ENCODE measurements at regions not wholly inside any gene's neighbourhood (a gene's known extent, or its start where the extent isn't known, plus 50 kb on each side); places are given as distances from the start of the nearest gene placed in this dataset.
A peak's percentile ranks its signal among the peaks of the same experiment; 100 is the strongest.

DNA sequence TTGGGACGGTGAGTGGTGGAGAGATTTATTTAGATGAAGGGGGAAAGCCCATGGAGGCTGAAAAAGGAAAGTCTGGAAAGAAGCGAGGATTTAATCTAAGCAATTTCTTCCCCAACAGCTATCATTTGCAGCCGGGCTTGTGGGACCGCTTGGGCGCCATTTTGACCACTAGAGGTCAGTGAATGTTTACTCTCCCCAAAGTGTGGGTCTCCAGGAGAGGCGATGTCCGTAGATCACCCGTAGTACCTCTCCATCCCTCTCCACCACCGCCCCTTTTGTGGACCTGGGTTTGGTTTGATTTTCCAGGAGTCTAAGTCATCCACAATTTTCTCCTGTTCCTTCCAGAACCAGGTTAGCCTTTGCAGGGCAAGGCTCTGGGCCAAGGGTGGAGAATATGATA is 91.2 kb upstream of the PARP11 start:
- POLR2A ChIA-PET, result no interaction called here
- CTCF ChIA-PET, result interaction anchor here (0.6 to 1.3 kb wide), 2 partner anchors 74 to 801 kb away, joined by 3 read pairs; no protein-coding TSS in a partner anchor
- Histone ChIP-seq H3K27ac (ENCODE audit: low read depth, low read length) (no peak overlapping the region), H3K27me3 (ENCODE audit: control insufficient read depth, insufficient read depth, low read length) (peaks cover 2% of the 10 kb centered on the region), H3K4me3 (ENCODE audit: low read depth, low read length) (no peak overlapping the region), H3K9me3 (ENCODE audit: control insufficient read depth, insufficient read depth, low read length) (no peaks in the 10 kb centered on the region)
- DNase-seq (ENCODE audit: low read depth, low spot score), result no peak
- TF ChIP-seq, protein P1, sequence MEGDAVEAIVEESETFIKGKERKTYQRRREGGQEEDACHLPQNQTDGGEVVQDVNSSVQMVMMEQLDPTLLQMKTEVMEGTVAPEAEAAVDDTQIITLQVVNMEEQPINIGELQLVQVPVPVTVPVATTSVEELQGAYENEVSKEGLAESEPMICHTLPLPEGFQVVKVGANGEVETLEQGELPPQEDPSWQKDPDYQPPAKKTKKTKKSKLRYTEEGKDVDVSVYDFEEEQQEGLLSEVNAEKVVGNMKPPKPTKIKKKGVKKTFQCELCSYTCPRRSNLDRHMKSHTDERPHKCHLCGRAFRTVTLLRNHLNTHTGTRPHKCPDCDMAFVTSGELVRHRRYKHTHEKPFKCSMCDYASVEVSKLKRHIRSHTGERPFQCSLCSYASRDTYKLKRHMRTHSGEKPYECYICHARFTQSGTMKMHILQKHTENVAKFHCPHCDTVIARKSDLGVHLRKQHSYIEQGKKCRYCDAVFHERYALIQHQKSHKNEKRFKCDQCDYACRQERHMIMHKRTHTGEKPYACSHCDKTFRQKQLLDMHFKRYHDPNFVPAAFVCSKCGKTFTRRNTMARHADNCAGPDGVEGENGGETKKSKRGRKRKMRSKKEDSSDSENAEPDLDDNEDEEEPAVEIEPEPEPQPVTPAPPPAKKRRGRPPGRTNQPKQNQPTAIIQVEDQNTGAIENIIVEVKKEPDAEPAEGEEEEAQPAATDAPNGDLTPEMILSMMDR (IDR thresholded peaks at IDR 0.05; ENCODE audit: low read depth, low read length), result 0 out of 2 replicates have a peak, but pooled peaks have one; percentile 14

DNA sequence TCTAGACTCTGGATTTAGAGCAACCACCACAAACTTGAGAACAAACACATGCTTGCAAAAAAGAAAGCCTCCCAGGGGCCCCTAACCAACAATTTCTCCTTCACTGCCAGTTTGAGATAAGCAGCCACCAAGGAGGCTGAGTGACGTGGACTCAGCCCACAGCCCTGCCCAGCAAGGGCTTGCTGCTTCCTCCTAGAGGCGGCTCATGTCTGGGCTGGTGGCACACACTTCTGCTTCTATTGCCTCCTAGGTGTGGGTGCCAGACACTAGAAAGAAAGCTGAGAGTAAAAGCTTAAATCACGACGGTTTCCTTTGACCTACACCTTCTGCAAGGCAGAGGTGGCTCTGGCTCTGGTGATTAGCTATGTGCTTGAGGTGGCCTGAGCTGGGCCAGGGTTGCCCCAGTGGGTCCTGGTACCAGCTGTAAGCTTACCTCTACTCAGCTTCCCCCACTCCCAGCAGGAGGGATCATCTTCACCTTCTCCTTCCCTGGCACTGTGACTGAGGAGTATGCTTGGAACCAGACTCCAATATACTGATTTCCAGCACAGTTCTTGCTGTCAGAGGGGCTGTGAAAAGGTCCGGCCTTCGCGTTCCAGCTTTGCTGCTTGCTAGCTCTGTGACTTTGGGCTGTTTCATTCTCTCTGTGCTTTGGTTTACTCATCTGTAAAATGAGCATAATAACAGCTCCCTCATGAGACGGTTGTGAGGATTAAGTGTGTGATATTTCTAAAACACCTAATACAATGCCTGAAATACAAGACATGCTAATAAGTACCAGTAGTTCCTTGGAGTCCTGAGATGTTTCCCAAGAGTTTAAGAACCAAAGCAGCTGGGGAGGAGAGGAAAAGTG is 89.7 kb upstream of the PARP11 start:
- no peak for DNase-seq (ENCODE audit: low read depth, low spot score)
- H3K4me3 ChIP-seq (ENCODE audit: low read depth, low read length), result no peak overlapping the region
- peaks cover 2% of the 10 kb centered on the region for H3K27me3 ChIP-seq (ENCODE audit: control insufficient read depth, insufficient read depth, low read length)
- POLR2A ChIA-PET, result no interaction called here
- CTCF ChIA-PET, result interaction anchor here (1.6 kb wide), 1 partner anchor 75 kb away, joined by 5 read pairs; no protein-coding TSS in a partner anchor
- H3K9me3 ChIP-seq (ENCODE audit: control insufficient read depth, insufficient read depth, low read length), result no peaks in the 10 kb centered on the region
- TF ChIP-seq, protein P1 (IDR thresholded peaks at IDR 0.05; ENCODE audit: low read depth, low read length), result no peak
- no peak overlapping the region for H3K27ac ChIP-seq (ENCODE audit: low read depth, low read length)

DNA sequence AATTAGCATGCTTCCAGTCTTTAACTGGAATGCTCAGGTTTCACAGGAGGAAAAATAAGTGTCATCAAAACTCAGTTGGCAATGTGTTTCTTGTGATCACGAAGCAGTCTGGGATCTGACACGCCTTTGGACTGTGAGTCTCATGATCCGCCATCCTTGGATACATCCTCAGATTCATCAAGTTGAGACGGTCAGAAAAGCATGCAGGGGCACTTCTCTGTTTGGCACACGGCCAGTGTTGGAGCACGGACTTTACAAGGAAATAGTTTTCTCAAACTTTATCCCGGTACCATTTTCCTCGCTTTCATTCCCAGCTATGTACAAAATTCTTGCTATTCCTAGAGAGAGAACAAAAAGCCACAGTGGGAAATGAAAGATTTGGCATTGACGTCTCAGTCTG is 88.4 kb upstream of the PARP11 start:
- H3K9me3 ChIP-seq (ENCODE audit: control insufficient read depth, insufficient read depth, low read length), result no peaks in the 10 kb centered on the region
- POLR2A ChIA-PET, result no interaction called here
- DNase-seq (ENCODE audit: low read depth, low spot score), result no peak
- no peak overlapping the region for H3K27ac ChIP-seq (ENCODE audit: low read depth, low read length)
- TF ChIP-seq, protein P1 (IDR thresholded peaks at IDR 0.05; ENCODE audit: low read depth, low read length), result no peak
- peaks cover 2% of the 10 kb centered on the region for H3K27me3 ChIP-seq (ENCODE audit: control insufficient read depth, insufficient read depth, low read length)
- H3K4me3 ChIP-seq (ENCODE audit: low read depth, low read length), result no peak overlapping the region
- CTCF ChIA-PET, result interaction anchor here (0.6 to 1.6 kb wide), 3 partner anchors 77 to 662 kb away, joined by 4 to 5 read pairs (median 4); no protein-coding TSS in a partner anchor

DNA sequence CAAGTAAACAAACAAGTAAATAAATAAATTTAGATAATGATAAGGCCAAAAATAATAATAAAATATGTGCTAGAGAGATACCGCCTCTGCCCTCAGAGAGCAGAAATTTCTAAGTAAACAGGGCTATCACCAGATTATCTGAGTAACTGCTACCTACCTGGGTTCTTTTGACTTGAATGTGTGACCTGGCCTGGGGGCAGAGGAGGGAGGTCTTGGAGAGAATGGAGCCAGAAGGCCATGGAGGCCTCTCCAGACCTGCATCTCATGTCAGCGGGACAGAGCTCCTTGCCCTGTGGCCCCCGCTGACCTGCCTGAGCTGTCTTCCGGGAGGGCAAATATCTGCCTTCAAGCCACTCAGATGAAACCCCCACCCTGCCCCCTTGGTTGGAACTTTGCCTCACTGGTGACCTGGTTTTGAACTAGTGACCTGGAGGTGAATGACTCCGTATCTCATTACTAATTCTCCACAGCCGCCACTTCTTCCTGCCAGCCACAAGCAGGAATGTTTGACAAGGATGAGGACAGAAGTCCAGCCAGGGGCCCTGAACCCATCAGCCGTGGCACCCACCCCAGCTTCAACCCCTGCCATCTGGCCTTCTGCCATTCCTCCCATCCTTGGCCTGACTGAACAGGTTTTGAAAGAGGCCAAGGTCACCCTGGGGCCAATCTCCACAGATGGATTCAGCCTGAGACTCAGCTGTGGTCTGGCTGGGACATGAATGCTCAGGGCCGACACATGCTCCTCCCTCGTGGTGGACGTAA is 86.8 kb upstream of the PARP11 start:
- CTCF ChIA-PET, result interaction anchor here (0.6 kb wide), 1 partner anchor 564 kb away, joined by 3 read pairs; no protein-coding TSS in a partner anchor
- H3K27me3 ChIP-seq (ENCODE audit: control insufficient read depth, insufficient read depth, low read length), result peaks cover 2% of the 10 kb centered on the region
- no peak overlapping the region for H3K27ac ChIP-seq (ENCODE audit: low read depth, low read length)

More for the DNA sequence above, 86.8 kb upstream of the PARP11 start:
- DNase-seq (ENCODE audit: low read depth, low spot score), result no peak
- Histone ChIP-seq H3K4me3 (ENCODE audit: low read depth, low read length) (no peak overlapping the region), H3K9me3 (ENCODE audit: control insufficient read depth, insufficient read depth, low read length) (no peaks in the 10 kb centered on the region)
- POLR2A ChIA-PET, result no interaction called here
- TF ChIP-seq, protein P1 (IDR thresholded peaks at IDR 0.05; ENCODE audit: low read depth, low read length), result no peak

Measured in AG04450 (cell line).